HUES48 (cell line): ENCODE measurements at regions not wholly inside any gene's neighbourhood (a gene's known extent, or its start where the extent isn't known, plus 50 kb on each side); places are given as distances from the start of the nearest gene placed in this dataset.

Experiments
- H3K27ac ChIP-seq: one replicate; pipeline ENCODE4 v1.7.0; 2013; ENCODE audit warnings: low read depth, low read length, inconsistent platforms
- H3K27me3 ChIP-seq: 2 replicates; pipeline ENCODE4 v1.6.1; 2013; ENCODE audit warnings: mild to moderate bottlenecking, low read length; ENCODE audit not compliant: control insufficient read depth, insufficient read depth
- H3K36me3 ChIP-seq: 2 replicates; pipeline ENCODE4 v1.6.1; 2013; ENCODE audit warnings: low read length; ENCODE audit not compliant: control insufficient read depth, insufficient read depth
- H3K4me1 ChIP-seq: 2 replicates; pipeline ENCODE4 v1.6.1; 2013; ENCODE audit warnings: mild to moderate bottlenecking, low read length; ENCODE audit not compliant: control insufficient read depth, insufficient read depth
- H3K4me3 ChIP-seq: 2 replicates; pipeline ENCODE4 v1.5.1; 2013; ENCODE audit warnings: mild to moderate bottlenecking, low read depth, low read length
- H3K9ac ChIP-seq: 2 replicates; pipeline ENCODE4 v1.6.1; 2013; ENCODE audit warnings: mild to moderate bottlenecking, low read depth, low read length, moderate library complexity
- H3K9me3 ChIP-seq: 2 replicates; pipeline ENCODE4 v1.6.1; 2013; ENCODE audit warnings: low read length; ENCODE audit not compliant: control insufficient read depth, insufficient read depth

DNA sequence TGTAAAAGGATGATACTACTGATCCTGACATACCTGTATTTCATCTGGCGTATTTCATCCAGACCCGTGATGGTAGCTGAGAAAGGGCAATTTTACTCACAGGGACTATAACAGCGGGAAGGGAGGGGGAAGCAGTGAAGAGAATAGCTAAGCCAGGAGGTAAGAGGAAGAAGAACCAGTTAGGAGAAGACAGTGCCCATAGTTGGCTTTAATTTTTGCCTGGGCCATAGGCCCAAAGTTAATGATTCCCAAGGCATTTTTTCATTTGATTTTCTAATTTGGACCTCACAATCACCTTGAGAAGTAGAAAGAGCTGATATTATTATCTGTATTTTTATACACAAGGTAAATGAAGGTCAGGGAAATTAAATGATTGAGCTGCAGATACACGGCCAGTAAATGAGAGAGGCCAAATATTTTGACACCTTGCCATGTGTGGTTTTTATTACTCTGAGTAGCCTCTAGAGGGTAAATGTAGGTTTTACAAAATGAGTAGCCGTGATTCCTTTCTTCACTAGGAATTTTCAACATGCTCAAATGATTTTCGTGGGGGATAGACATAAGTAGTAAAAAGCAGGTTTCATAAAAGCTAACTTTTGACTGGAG lies 382.2 kb downstream of the FUT8 start:
- H3K9me3 ChIP-seq = no peaks in the 10 kb centered on the region
- peaks cover 4% of the 10 kb centered on the region; the same call in 1 of the 2 replicates for H3K4me1 ChIP-seq
- no peak overlapping the region for H3K27ac ChIP-seq
- no peak overlapping the region for H3K4me3 ChIP-seq
- no peaks in the 10 kb centered on the region for H3K27me3 ChIP-seq
- no peaks in the 10 kb centered on the region for H3K36me3 ChIP-seq
- no peak overlapping the region for H3K9ac ChIP-seq

DNA sequence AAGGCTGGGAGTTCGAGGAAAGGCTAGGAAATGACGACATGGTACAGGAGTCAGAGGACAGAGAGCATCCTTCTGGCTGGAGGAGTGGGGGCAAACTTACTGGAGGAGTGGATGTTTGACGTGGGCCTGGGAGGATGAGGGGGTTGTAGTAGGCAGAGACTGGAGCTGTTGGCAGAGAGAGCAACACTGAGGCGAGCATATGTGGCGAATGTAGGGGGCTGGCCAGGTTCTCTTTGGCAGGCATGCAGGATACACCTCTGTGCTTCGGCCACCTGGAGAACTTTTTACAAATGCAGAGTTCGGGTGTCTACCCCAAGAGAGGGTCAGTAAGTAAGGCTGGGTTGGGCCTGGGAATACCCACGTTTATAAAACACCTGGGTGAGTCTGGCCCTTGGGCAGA lies 385.7 kb downstream of the FUT8 start:
- no peaks in the 10 kb centered on the region for H3K9me3 ChIP-seq
- H3K9ac ChIP-seq = no peak overlapping the region
- H3K4me1 ChIP-seq = no peaks in the 10 kb centered on the region

DNA sequence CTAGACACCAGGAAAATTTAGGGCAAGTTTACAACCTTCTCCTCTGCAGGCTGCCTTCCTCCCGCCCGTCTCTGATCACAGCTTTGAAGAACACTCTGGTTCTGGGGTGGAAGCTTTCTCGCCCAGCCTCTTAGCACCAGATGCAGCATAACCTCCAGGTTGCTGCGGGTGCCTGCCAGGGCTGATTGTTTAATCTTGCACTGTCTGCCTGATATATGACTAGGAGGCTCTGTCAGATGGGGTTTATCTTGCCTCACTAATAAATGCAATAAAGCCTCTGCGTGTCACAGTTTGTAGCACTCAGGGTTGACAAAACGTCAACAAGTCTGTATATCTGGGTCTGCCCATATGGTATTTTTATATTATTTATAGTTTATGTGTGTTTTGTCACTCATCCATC lies 388.2 kb downstream of the FUT8 start:
- Histone ChIP-seq H3K4me3 (no peak overlapping the region), H3K27me3 (no peaks in the 10 kb centered on the region), H3K9me3 (no peaks in the 10 kb centered on the region), H3K9ac (no peak overlapping the region), H3K4me1 (no peaks in the 10 kb centered on the region), H3K27ac (no peak overlapping the region), H3K36me3 (no peaks in the 10 kb centered on the region)

More for the DNA sequence above, 385.7 kb downstream of the FUT8 start:
- Histone ChIP-seq H3K27ac (no peak overlapping the region), H3K36me3 (no peaks in the 10 kb centered on the region), H3K27me3 (no peaks in the 10 kb centered on the region), H3K4me3 (no peak overlapping the region)

DNA sequence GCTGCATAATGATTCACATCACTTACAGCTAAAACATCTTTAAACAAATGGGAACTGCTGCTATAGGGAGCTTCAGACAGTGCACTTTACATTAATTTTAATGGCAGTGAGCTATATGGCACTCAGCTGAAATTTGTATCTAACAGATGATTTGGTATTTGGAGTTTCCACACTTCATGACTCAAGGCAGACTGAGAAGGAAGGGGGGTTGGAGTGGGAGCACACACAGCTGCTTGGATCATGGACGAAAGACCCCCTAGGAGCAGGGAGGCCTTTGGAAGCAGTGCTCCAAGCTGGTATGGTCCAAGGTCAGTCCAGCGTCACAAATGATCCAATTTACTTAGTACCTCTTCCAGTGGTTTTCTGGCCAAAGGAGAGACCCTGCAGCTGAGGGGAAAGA lies 389.7 kb downstream of the FUT8 start:
- H3K36me3 ChIP-seq = no peaks in the 10 kb centered on the region
- H3K27me3 ChIP-seq = no peaks in the 10 kb centered on the region
- peaks cover 4% of the 10 kb centered on the region for H3K9me3 ChIP-seq
- H3K4me3 ChIP-seq = no peak overlapping the region
- no peak overlapping the region for H3K27ac ChIP-seq
- H3K9ac ChIP-seq = no peak overlapping the region
- no peaks in the 10 kb centered on the region for H3K4me1 ChIP-seq

DNA sequence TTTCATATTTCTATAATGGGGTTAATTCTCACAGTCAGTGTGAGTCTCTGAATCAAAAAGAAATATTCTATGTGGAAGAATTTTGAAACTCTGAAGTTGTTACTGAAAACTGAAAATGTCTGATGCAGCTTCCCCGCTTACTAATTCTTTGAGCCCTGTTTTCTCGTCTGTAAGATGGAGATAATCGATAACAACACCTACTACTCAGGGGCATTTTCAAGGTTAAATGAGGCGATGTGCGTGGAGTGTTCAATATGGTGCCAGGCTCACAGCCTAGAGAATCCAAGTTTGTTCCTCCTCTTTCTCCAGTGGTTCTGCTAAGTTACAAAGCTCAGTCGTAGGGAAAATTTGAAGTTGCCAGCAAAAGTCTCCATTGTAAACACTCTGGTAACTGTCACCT lies 391.4 kb downstream of the FUT8 start:
- Histone ChIP-seq H3K4me3 (no peak overlapping the region), H3K27me3 (no peaks in the 10 kb centered on the region), H3K9ac (no peak overlapping the region), H3K27ac (no peak overlapping the region), H3K9me3 (peaks cover 20% of the 10 kb centered on the region), H3K4me1 (no peaks in the 10 kb centered on the region), H3K36me3 (no peaks in the 10 kb centered on the region)

DNA sequence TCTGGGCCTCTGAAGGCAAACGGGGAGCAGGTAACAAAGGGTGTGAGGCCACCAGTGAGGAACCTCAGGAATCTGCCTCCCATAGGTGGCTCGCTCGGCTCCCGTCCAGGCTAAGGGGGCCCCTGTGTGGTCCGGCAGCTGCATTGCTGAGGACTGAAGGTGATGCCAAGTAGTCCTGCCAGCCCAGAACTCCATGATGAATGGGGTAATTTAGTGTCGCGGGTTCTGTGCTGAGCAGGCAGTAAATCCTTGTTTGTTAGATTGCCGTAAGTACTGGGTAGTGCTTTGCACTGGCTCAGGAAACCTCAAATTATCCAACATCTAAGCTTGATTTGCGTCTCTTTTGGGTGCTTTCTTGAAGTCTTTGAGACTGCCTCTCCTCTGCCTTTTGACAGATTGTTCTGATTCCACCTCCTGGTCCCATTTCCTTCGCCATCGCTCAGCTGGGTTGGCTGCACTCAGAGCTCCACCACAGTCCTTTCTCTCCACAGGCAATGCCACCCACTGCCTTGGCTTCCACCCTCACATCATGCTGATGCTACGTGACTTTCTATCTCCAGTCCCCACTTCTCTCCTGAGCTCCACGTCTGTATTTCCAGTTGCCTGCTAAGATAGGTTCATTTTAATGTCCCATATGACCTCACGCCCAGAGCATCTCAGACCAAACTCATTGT lies 392.0 kb downstream of the FUT8 start:
- peaks cover 27% of the 10 kb centered on the region for H3K9me3 ChIP-seq
- no peaks in the 10 kb centered on the region for H3K36me3 ChIP-seq
- H3K4me3 ChIP-seq = no peak overlapping the region
- no peaks in the 10 kb centered on the region for H3K27me3 ChIP-seq
- H3K4me1 ChIP-seq = no peaks in the 10 kb centered on the region
- no peak overlapping the region for H3K27ac ChIP-seq
- H3K9ac ChIP-seq = no peak overlapping the region

DNA sequence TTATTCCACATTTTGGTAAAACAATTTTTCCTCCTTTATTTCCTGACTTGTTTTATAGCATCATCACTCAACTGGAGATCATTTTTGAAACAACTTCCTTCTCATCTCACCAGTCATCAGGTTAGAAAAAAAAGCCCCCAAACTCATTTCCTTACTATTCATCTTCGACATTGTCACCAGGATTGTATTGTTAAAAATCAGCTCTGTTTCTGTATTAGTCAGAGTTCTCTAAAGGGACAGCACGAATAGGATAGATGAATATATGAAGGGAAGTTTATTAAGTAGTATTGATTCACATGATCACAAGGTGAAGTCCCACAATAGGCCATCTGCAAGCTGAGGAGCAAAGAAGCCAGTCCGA lies 392.6 kb downstream of the FUT8 start:
- H3K9me3 ChIP-seq = peaks cover 32% of the 10 kb centered on the region
- no peaks in the 10 kb centered on the region for H3K27me3 ChIP-seq
- no peaks in the 10 kb centered on the region for H3K4me1 ChIP-seq
- no peak overlapping the region for H3K27ac ChIP-seq
- no peaks in the 10 kb centered on the region for H3K36me3 ChIP-seq
- H3K4me3 ChIP-seq = no peak overlapping the region
- H3K9ac ChIP-seq = no peak overlapping the region

DNA sequence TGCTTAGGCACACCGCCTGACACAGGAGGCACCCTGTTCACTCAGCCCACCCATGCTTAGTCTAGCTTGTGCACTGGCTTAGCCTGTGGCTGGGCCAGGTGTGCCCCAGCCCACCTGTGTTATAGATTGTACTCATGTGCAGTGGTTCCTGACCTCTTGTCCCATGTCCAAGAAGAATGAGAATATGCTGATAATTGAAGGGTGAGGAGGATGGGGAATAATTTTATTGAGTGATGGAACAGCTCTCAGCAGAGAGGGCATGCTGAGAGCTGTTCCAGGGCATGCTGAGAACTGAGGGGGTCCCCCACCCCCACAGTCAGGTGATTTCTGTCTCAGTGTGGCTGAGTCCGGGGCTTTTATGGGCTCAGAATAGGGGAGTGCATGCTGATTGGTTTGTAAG lies 395.9 kb downstream of the FUT8 start:
- no peaks in the 10 kb centered on the region for H3K27me3 ChIP-seq
- no peaks in the 10 kb centered on the region for H3K36me3 ChIP-seq
- no peak overlapping the region for H3K4me3 ChIP-seq
- no peak overlapping the region for H3K27ac ChIP-seq
- peaks cover 2% of the 10 kb centered on the region; the same call in 1 of the 2 replicates for H3K4me1 ChIP-seq
- peaks cover 32% of the 10 kb centered on the region for H3K9me3 ChIP-seq
- H3K9ac ChIP-seq = no peak overlapping the region

DNA sequence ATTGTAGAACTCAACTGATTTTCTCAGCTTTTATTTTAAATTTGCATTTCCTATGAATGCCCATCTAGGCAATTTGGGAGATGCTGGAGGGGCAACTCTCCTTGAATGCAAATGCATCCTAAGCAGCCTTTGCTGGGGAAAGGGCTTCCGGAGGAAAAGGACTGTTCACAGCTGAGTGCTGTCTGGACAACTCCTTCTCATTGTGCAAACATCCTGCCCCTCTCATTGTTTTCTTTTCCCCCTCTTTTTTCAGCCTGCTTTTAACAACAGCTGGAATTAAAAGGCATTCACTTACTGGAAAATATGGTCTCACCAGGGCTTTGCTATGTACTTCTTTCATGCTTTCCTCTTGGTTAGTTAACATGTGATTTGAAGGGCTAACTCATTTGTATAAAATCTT lies 397.8 kb downstream of the FUT8 start:
- Histone ChIP-seq H3K9ac (no peak overlapping the region), H3K36me3 (no peaks in the 10 kb centered on the region), H3K9me3 (peaks cover 32% of the 10 kb centered on the region), H3K27ac (no peak overlapping the region), H3K4me1 (peaks cover 12% of the 10 kb centered on the region), H3K4me3 (no peak overlapping the region), H3K27me3 (no peaks in the 10 kb centered on the region)

DNA sequence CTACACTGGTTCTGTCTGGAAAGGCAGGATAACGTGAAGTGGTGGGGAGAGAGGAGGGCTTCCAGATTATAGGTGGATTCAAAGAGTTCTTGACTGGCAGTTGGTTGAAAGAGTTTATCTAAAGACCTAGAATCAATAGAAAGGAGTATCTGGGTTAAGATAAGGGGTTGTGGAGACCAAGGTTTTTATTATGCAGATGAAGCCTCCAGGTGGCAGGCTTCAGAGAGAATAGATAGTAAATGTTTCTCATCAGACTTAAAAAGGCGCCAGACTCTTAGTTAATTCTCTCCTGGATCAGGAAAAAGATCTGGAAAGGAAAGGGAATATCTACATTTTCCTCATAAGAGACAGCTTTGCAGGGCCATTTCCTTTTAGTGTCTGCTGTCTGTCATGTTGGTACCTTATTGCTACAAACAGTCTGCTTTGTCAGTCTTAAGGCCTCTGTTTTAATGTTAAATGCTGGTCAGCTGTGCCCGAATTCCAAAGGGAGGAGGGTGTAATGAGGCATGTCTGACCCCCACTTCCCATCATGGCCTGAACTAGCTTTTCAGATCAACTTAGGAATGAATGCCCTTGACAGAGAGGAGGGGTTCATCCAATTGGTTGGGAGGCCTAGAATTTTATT lies 401.3 kb downstream of the FUT8 start:
- Histone ChIP-seq H3K27ac (peak overlapping the region; percentile 89), H3K4me1 (peaks cover 12% of the 10 kb centered on the region), H3K4me3 (no peak overlapping the region), H3K9me3 (peaks cover 12% of the 10 kb centered on the region), H3K9ac (no peak overlapping the region), H3K36me3 (no peaks in the 10 kb centered on the region), H3K27me3 (no peaks in the 10 kb centered on the region)

DNA sequence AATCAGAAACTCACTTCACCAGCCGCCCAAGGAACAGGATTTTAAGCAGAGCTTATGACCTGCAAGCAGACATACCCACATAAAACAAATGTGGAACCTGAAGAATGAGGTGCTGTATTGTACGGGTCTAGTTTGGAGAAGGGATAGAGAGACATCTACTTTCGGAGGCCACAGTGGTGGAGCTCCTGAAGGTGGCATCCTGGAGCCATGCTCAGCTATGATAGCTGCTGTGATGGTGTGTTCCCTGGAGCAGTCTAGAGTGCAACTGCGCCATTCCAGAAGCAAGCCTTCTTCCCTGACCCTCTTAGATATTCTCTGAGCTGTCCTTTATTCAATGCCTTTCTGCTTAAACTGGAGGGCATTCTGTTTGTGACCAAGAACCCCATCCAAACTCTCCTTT lies 402.6 kb downstream of the FUT8 start:
- H3K9me3 ChIP-seq = no peaks in the 10 kb centered on the region
- peaks cover 12% of the 10 kb centered on the region for H3K4me1 ChIP-seq
- H3K36me3 ChIP-seq = no peaks in the 10 kb centered on the region
- H3K27me3 ChIP-seq = no peaks in the 10 kb centered on the region
- H3K27ac ChIP-seq = no peak overlapping the region
- no peak overlapping the region for H3K4me3 ChIP-seq
- H3K9ac ChIP-seq = no peak overlapping the region
